GM13977 (cell line): ENCODE measurements at regions not wholly inside any gene's neighbourhood (a gene's known extent, or its start where the extent isn't known, plus 50 kb on each side); places are given as distances from the start of the nearest gene placed in this dataset.

ENCODE experiments used
- DNase-seq: peaks from one replicate; pipeline ENCODE4 v3.0.0; 2012; ENCODE audit warnings: low spot score
- CTCF ChIP-seq: IDR thresholded peaks from 2 replicates; pipeline ENCODE4 v1.5.1; 2012; ENCODE audit warnings: mild to moderate bottlenecking, control low read depth; ENCODE audit not compliant: insufficient read depth; ENCODE audit errors: extremely low read depth, missing control alignments
- in situ Hi-C: fragments of 300-500 bp; cut with MboI; formaldehyde crosslinking; loops from one replicate; pipeline ENCODE4 v1.12.0; 2022; ENCODE audit warnings: low sequenced_read_pairs, low pct_unique_long_range_greater_than_20kb, mixed read lengths, inconsistent platforms; ENCODE audit not compliant: unreplicated experiment

GRCh38 chr22:48044487-48045060 is 1282.1 kb downstream of the TBC1D22A start:
- no peak for TF ChIP-seq CTCF
- no peak for DNase-seq
- in situ Hi-C loops = no loop called here

DNA sequence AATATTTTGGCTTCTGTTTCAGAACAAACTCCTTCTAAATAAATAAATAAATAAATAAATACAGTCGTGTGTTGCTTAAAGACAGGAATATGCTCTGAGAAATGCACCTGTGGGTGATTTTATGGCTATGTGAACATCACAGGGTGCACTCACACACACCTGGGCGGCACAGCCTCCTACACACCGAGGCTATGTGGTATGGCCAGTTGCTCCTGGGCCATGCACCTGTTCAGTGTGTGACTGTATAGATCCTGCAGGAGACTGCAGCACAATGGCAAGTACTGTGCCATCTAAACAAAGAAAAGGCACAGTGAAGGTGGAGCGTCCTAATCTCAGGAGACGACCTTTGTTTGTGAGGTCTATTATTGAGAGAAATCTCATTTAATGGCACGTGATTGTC is 1281.1 kb downstream of the TBC1D22A start:
- DNase-seq = no peak
- in situ Hi-C loops = no loop called here
- no peak for TF ChIP-seq CTCF

DNA sequence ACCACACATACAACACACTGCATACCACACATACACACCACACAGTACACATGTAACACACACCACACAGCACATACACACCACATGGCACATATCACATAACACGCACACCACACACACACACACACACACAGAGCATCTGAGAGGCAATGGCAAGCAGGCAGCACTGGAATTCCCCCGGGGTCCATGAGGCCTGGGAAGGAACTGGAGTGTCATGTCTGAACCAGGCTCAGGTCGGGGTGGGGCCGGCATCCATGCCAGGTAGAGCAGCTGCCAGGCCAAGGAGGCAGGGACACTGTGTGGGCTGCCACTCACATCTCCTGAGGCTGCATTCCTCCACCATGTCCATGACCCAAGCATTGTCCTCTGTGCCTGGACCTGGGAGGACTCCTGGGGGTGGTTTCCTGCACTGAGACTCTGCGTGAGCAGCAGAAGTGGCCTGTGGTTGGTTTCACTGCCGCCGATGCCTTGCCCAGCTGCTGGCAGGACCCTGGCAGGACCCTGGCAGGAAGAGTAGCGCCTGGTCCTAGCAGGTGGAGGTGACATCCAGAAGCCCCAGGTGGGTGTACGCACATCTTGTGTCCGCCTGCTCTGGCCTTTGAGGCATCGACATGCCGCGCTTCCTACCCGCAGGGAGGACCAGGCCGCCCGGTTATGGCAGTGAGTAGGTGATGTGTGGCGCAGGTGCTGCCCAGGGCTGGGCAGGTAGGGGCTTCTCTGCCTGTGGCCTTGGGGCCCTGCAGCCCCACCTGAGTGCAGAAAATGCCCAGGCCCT is 1280.4 kb downstream of the TBC1D22A start:
- TF ChIP-seq CTCF = no peak
- DNase-seq = no peak
- in situ Hi-C loops = no loop called here

- no peak for DNase-seq
- no peak for TF ChIP-seq CTCF
- in situ Hi-C loops = no loop called here
Observed at GRCh38 chr22:48039326-48039725, 1276.9 kb downstream of the TBC1D22A start.

- in situ Hi-C loops = no loop called here
- no peak for DNase-seq
- no peak for TF ChIP-seq CTCF
Observed at GRCh38 chr22:48037618-48038017, 1275.2 kb downstream of the TBC1D22A start.

GRCh38 chr22:48035897-48036296 is 1273.4 kb downstream of the TBC1D22A start:
- no peak for DNase-seq
- in situ Hi-C loops = no loop called here
- TF ChIP-seq CTCF = no peak

- no peak for TF ChIP-seq CTCF
- in situ Hi-C loops = no loop called here
- DNase-seq = no peak
Observed at GRCh38 chr22:48031589-48031988, 1269.1 kb downstream of the TBC1D22A start.
